VCaP (cell line): ENCODE measurements at regions not wholly inside any gene's neighbourhood (a gene's known extent, or its start where the extent isn't known, plus 50 kb on each side); places are given as distances from the start of the nearest gene placed in this dataset.

Experiments
- H3K27ac ChIP-seq: fragments of 450-650 bp; 2 replicates; pipeline ENCODE4 v1.5.1; 2017
- TF ChIP-seq, protein P1 (sequence below): fragments of 450-650 bp; conservative IDR thresholded peaks from 2 replicates; pipeline ENCODE4 v1.5.1; 2017; ENCODE audit warnings: mild to moderate bottlenecking, moderate library complexity

- TF ChIP-seq, protein P1, sequence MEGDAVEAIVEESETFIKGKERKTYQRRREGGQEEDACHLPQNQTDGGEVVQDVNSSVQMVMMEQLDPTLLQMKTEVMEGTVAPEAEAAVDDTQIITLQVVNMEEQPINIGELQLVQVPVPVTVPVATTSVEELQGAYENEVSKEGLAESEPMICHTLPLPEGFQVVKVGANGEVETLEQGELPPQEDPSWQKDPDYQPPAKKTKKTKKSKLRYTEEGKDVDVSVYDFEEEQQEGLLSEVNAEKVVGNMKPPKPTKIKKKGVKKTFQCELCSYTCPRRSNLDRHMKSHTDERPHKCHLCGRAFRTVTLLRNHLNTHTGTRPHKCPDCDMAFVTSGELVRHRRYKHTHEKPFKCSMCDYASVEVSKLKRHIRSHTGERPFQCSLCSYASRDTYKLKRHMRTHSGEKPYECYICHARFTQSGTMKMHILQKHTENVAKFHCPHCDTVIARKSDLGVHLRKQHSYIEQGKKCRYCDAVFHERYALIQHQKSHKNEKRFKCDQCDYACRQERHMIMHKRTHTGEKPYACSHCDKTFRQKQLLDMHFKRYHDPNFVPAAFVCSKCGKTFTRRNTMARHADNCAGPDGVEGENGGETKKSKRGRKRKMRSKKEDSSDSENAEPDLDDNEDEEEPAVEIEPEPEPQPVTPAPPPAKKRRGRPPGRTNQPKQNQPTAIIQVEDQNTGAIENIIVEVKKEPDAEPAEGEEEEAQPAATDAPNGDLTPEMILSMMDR = no peak
- H3K27ac ChIP-seq = no peak overlapping the region
Measured at GRCh38 chr5:117160391-117160790, 585.8 kb upstream of the SEMA6A start.

- TF ChIP-seq, protein P1 = no peak
- no peak overlapping the region for H3K27ac ChIP-seq
Measured at GRCh38 chr5:117149312-117149711, 574.7 kb upstream of the SEMA6A start.

DNA sequence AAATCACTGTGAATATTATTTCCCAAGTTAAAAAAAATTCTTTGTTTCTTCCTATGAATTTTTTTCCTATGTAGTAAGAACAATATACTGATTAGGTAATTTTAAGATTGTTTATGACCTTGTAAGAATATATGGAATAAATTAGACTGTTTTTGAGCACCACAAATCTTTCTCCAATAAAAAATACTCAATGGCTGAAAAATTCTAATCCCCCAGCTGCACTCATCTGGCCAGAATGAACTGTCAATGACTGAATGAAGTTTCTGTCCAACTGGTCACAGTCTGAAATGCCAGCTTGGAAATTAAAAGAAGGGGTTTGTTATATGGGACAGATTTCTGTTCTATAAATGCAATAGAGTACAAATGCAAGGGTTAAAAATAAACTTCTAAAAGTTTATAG, 569.5 kb upstream of the SEMA6A start:
- H3K27ac ChIP-seq = no peak overlapping the region
- TF ChIP-seq, protein P1 = no peak

GRCh38 chr5:117143406-117143805, 568.8 kb upstream of the SEMA6A start:
- TF ChIP-seq, protein P1 = no peak
- no peak overlapping the region for H3K27ac ChIP-seq

DNA sequence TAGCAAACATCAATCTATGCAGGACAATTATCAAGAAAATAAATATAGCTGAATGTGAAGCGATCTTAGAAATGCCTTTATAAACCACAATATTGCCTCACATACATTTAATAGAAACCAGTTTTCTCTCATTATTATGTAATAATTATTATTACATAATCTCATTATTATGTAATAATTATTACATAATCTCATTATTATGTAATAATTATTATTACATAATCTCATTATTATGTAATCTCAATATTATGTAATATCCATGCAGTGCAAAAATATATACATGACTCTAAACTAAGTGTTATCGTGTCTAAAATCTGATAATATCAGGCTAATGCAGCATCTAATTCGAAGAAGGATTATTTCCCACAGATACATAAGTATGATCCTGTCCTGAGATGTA, 563.9 kb upstream of the SEMA6A start:
- TF ChIP-seq, protein P1 = no peak
- no peak overlapping the region for H3K27ac ChIP-seq

GRCh38 chr5:117135851-117136250, 561.2 kb upstream of the SEMA6A start:
- TF ChIP-seq, protein P1 = no peak
- no peak overlapping the region for H3K27ac ChIP-seq

- H3K27ac ChIP-seq = no peak overlapping the region
- TF ChIP-seq, protein P1 = no peak
Measured at GRCh38 chr5:117133198-117133597, 558.6 kb upstream of the SEMA6A start.

DNA sequence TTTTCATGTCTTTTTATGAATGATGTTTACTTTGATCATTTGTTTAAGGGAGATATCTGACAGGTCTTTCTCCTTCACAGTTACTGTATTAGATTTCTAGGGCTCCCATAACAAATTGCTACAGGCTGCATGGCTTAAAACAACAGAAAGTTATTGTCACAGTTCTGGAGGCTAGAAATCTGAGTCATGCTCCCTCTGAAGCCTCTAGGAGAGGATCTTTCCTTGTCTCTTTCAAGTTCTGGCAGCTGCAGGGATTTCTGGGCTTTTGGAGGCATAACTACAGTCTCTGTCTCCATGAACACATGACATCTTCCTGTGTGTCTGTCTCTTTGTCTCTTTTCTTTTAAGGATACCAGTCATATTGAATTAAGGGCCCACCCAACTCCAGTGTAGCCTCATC, 557.3 kb upstream of the SEMA6A start:
- H3K27ac ChIP-seq = no peak overlapping the region
- TF ChIP-seq, protein P1 = no peak
